AG08395 (cell line): ENCODE measurements at regions not wholly inside any gene's neighbourhood (a gene's known extent, or its start where the extent isn't known, plus 50 kb on each side); places are given as distances from the start of the nearest gene placed in this dataset.
"Not testable (repeated sequence)": the region's sequence is repeated elsewhere in the genome, so short reads cannot be mapped to it uniquely, and the experiment has no call there.

ENCODE experiments used
- DNase-seq: peaks from one replicate; pipeline ENCODE4 v3.0.0; 2012; ENCODE audit warnings: mixed read lengths, low spot score

DNA sequence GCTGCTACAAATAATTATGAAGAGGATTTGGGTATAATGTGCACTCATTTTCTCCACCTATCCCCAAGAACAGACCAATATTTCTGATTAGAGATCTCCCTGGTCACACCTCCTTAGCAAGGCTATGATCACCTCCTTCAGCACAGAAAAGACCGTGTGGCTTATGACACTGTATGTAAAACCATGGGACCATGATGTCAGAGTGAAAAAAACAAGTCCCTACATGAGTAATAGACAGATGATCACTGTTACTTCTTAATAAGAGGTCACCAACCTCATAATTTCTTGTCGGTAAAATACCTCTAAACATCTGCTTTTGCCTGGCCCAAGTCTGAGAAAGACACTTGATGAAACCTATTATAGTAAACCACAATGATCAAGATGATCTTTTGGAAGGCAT lies 330.6 kb upstream of the F9 start:
- DNase-seq, result no peak

DNA sequence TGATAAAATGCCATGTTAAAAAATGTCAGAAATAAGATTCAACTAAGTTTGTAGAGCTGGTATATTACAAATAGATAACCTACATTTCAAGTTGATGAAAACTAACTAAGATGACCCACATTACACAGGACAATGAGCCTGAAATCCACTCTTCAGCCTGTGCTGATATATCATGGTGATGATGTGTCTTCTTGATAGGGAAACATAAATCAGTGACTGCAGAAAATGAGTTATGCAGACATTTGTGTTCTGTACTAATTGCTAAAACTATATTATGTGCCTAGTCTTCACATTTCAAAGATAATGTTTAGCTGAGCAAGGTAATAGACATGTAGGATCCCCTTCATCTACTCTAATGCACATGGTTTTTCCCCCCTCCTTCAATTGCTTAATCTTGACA lies 331.6 kb upstream of the F9 start:
- DNase-seq, result no peak

DNA sequence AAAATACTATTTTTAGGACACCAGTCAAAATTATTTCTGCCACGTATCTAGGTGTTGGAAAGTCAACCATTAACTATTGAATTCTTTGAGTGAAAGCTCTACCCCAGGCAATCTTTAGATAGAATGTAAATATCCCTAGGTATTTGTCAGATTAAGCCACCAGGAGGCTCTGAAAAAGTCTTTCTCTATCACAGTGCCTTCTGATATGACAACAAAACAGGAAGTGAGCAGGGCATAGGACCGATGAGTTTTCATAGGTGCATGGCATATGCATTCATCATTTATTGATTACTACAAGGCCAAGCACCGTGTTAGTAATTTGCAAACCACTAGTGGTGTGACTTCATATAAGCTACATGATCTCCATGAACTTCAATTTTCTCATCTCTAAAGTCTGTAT lies 333.6 kb upstream of the F9 start:
- no peak for DNase-seq

DNA sequence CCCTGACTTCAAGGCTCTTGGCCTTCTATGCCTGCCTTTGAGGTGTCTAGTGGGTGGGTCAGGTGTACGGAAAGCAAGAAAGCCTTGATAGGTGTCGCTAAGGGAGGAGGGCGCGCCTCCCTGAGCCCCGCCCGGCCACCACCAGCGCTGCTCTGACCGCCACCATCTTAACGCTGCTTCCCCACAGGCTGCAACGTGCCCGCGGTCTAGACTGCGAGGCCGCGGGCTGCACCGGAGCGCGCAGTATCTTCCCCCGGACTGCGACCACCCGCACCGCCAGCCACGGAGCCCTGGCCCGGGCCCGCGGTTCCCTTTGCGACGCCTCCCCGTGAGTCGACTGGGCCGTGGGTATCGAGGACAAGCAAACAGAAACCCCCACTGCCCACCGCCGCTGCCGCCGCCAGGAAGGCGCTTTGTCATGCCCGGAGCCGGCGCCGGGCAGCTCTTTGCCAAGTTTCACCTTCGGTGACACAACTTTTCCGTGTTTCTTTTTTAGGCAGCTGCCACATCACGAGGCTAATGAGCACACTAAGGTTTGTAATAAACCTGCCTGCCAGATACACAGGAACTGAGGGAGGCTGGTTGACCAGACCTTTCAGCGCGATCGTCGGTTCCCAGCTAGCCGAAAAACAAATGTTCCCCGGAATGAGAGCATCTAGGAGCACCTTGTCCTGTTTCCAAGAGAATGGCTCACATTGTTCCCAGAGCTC lies 335.8 kb upstream of the F9 start:
- DNase-seq, result no peak

DNA sequence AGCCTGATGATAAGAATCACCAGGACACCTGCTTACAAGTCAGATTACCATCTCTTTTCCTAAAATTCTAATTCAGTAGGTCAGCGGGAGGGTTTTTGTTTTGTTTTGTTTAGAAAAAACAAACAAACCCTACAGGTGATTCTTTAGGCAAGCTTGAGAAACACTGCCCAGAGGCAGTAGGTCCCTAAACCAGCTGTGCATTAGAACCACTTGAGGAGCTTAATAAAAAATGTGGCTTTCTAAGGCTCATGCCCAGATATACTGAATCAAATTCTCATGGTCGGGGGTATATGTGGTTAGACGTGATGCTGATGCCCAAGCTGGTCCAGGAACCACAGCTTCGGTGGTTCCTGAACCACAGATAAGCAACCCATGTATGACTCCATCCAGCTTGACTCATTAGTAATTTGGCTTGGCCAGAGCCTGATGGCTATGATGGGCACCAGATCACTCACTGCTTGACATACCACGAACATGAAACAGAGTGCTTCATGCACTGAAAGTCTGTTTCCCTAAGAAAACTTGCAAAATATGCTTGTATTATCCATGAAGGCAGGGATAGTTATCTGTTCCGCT lies 338.1 kb upstream of the F9 start:
- no peak for DNase-seq

DNA sequence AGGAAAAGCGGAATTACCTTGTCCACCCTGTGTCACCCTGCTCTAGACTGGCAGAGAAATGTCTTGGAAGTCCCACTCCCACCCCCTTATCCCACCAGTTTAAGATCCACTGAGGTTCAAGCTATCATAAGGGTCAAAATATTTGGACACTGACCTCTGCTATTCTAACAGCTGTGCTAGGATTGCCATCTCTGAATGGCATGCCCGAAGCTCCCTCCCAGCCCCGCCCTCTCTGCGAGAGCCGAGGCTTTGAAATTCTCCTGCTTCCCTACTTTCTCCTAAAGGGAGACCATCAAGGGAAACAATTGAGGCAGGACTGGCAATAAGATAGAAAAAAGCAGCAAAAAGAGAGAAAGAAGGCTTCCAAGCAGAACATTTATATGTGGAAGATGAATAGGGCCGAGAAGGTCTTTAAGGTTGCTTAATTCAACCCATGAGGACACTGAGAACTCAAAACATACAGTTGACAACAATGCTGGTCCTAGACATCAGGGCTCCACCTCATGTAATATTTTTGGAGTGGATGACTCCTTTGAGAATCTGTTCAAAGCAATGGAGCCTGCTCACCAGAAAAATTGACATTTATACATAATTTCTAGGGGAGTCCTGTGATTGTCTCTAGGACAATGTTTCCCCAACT lies 338.7 kb upstream of the F9 start:
- DNase-seq, result no peak

DNA sequence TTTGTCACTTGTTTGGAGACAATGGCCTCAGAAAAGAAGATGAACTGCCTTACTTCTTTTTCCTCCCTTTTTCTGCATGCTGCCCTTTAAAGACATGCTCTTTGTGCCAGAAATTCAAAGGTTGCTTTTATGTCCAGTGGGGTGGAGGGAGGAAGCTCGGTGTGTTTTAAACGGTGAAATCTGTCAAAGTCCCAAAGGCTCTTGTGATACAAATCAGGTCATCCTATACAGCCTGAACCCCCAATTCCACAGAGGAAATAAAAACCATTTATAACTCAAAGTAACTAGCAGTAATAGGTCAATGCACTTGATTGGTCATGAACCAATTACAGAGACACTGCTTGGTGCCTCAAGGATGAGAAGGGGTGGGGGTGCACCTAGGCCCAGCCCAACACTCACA lies 339.3 kb upstream of the F9 start:
- no peak for DNase-seq

DNA sequence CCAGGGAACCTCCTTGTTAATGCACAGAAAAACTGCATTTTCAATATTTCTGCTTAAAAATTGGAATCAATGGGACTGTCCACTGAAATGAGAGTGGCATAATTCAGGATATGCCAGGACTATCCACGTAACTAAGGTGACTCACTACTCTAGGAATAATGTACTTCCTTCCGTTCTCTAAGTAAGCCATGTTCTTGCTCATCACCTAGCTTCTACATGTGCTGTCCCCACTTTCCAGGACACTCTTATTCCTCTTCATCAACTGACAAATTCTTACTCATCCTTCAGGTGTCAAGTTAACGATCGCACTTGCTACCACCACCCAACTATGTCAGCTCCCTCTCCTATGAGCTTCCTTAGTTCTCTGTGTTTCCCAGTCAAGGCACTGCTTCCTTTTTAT lies 342.8 kb upstream of the F9 start:
- no peak for DNase-seq

DNA sequence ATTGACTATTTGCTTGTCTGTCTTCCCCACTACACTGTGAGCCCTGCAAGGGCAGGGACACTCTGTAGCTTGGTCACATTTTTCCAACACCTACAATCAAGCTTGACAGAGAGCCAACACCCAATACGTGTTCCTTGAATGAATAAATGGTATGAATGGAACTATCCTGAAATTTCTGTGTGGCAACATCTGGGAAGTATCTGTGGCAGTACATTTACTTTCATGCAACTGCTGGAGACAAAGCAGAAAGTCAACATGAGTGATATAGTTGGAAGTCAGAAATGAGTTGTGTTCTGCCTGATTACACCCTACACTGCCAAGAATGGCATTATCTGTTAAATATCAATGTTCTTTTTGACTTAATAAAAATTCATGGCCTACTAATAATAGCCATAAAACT lies 343.5 kb upstream of the F9 start:
- no peak for DNase-seq

DNA sequence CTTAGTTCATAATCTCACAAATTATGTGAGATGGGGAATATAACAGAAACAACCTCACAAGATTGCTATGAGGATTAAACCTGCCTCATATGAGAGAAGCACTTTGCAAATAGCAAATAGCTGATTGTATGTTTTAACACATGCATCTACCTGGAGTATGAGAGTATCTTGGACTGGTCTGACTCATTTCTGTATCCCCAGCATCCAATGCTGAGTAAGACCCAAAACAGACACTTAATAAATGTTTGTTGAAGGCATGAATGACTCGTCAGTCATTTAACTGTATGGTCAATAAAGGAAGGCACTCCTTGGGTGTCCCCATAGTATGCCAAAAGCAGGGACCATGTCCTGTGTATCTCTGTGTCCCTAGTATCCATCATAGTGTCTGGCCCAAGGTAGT lies 350.9 kb upstream of the F9 start:
- DNase-seq, result no peak

DNA sequence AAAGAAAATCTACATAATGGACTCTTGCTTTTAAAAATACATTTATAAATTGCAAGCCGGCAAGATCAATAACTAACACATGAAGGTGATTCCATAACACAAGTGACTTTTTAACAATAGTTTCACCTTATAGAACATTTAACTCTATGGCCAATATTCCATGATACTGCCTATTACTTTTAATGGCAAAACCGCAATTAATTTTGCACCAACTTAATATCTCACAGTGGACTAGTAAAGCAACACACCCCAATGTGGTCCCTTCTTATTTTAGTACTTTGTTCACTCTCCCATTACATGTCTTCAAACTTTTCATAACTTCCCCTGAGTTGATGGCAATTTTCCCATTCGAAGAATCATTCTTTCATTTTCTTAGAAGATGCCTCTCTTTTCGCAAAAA lies 351.6 kb upstream of the F9 start:
- DNase-seq, result no peak

DNA sequence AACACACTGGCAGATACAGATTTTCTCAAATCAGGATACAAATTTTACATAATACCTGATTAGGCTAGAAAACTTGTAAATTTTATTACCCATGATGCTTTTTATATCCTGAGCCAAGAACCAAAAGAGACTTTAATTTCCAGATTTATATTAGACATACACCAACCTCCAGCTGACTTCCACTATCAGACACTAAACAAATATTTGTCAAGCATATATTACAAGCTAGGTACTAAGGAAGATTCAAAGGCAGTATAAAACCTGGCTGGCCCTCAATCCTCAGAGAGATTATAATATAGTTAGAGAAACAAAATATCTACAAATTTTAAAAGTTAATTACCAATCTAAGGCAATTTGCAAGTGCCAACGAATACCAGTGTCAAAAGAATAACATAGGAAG lies 357.8 kb upstream of the F9 start:
- DNase-seq, result no peak

DNA sequence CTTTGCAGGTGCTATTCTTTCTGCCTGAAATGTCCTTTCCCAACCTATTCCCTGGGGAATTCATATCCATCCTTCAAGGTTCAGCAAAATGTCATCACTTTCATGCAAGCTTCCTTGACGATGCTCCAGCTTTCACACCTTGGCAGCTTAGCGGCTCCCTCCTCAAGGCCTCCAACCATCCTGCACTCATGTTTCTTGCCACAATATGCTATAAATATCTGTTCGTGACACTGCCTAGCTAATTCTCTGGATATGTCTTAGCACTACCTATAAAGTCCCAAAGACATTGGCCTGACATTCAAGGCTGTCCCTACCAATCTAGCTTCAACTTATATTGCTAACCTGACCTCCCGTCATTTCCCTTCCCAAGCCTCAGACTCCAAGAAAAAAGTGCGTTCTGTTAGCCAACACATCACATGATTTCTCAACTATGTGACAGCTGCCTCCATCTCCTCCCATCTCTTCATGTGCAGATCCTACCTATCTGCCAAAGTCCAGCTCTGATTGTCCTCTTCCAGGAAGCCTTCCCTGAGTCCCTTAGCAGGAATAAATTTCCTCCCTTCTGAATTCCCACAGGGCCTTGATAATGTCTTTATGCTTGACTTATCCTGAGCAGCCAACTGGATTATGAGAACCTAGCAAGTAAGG lies 359.9 kb upstream of the F9 start:
- no peak for DNase-seq

DNA sequence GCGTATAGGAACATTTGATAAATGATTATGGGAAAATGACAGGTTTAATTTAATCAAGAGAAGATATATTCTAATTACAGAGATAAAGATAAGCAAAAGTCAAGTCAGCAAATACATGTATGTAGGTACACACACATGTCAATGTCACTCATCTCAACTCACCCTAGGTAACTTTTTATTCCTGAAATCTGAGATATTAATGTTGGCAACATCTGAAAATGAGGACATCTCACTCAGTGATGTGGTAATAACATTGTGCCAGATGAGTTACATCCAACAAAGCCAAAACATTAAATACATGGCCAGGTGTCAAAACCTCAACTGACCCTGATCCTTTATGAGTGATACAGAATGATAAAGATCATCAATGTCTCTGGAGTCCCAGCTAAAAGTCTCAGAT lies 363.3 kb upstream of the F9 start:
- DNase-seq, result no peak

DNA sequence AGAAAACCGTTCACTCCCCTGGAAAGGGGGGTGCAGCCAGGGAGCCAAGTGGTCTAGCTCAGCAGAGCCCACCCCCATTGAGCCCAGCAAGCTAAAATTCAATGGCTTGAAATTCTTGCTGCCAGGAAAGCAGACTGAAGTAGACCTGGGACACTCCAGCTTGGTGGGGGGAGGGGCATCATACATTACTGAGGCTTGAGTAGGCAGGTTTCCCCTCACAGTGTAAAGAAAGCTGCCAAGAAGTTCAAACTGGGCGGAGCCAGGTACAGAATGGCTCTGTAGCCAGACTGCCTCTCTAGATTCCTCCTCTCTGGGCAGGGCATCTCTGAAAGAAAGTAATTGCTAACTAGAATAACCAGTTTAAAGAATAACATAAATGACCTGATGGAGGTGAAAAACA lies 372.3 kb upstream of the F9 start:
- no peak for DNase-seq

DNA sequence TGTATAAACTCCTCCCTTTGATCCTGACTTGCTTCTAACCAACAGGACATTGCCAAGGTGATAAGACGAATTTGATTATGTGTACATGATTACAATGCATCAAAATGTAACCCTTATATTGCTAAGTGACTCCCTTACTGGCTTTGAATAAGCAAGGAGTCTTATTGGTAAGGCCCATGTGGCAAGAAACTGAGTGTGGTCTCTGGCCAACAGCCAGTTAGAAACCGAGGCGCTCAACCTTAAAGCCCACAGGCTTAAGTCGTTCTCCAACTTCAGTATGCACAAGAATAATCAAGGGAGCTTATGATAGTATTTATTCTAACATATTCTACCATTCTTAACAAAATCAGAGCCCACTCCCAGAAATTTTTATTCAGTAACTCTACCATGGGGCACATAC lies 374.2 kb upstream of the F9 start:
- no peak for DNase-seq

DNA sequence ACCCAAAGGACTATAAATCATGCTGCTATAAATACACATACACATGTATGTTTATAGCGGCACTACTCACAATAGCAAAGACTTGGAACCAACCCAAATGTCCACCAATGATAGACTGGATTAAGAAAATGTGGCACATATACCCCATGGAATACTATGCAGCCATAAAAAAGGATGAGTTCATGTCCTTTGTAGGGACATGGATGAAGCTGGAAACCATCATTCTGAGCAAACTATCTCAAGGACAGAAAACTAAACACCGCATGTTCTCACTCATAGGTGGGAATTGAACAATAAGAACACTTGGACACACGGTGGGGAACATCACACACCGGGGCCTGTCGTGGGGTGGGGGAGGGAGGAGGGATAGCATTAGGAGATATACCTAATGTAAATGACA lies 383.9 kb upstream of the F9 start:
- DNase-seq, result not testable (repeated sequence)

DNA sequence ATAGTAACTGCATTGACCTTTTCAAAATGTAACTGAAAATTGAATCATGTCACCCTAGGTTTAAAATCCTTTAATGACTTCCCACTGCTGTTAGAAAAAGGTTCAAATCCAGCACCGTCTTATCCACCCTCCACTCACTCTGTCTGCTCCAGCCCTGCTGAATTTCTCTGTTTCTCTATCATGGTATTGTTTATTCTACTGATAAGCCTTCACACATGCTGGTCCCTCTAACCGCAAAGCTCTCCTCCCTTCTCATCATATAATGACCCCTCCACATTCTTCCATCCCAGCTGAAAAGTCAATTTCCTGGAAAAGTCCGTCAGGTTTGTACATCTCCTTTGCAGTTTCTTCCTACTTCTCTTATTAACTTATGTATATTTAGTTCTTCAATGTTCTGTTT lies 389.2 kb upstream of the F9 start:
- DNase-seq, result no peak

DNA sequence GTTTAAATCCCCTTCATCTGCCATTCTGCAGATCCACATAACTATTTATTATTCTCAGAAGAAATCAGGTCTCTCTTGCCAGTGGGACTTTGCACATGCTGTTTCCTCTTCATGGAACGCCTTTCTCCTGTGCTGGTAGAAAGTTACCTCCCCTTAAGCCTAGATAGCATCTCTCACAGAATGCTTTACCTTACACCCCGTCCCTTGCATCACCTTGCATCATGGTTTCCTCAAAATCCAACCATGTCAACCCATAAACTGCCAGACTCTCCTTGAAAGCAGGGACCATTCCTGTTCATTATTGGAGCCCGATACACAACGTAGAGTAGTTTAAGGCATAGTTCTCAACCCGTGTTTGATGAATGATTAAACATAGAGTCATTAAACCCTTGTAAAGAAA lies 396.2 kb upstream of the F9 start:
- DNase-seq, result no peak

DNA sequence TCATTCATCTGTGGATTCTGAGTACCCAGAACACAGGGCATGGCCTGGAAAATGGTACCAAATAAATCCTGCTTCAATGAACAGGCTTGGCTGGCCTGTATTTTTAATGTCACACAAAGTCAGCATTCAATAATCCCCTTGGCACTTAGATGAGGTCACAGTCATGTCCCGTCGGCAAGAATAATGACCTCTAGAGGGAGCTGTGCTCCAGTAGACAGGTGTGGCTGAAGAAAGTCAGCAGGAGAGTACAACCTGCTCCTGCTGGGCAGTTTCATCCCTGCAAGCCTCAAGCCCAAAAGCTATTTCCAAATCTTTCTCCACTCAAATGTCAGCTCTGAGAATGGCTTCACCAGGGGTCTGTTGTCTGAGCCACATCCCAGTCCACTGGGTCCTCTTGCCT lies 404.0 kb upstream of the F9 start:
- DNase-seq, result no peak

DNA sequence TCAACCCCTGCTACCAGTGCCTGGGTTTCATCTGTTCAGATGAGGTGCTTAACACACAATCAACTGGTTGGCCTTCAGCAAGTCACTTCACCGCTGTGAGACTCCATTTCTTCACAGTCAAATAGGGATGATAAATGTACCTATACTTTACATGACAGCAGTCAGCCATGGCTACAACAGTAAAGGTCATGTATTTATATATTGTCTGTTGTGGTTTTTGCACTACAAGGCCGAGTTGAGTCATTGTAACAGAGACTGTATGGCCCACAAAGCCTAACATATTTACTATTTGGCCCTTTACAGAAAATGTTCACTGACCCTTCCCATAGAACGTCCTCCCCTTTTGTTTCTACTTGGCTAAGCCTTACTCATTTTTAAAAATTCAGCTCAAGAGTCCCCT lies 404.6 kb upstream of the F9 start:
- DNase-seq, result no peak

DNA sequence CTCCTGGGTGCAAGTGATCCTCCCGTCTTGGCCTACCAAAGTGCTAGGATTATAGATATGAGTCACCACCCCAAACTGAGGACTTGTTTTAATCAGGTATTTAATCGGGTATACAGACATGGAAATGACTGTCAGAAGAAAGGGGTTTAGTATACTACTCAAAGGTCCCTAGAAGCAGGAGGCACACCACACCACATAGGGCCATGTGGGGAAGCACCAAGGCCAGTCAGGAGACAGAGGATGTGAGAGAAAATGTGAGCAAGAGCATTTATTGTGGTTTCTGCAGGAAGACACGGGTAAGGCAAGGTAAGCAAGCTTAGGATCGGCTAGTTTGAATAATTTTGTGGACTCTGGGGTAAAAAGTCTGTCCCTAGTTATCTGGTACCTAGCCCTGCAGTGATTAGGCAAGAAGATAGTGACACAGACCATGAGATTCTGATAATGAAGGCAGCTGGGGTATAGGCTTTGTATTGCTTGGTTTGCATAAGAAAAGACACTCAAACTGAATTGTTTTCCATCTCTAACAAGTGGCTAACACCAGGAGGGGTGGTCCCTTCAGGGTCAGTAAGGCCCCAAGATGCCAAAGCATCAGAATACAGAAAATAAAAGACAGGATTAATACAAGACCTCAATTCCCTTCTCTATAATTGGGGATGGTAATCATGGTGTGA lies 408.8 kb upstream of the F9 start:
- no peak for DNase-seq

DNA sequence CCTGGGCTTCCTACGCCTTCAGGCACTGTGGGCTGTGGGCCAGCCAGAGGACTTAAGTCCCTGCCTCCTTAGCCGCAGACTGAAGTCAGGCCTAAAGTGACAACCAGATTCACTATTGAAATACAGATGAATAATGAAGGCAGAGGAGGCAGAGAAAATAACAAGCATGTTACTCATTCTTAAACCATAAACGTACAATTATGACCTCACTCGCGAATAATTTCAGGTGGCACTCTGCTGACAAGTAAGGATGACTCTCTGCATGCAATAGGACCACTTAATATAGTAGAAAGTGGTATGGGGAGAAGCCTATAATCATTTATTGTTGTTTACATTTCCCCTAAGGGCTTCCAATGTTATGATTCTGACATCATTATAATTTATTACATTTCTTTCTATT lies 409.2 kb upstream of the FGF13 start:
- peak; percentile 6 for DNase-seq
